RKO (cell line): ENCODE measurements at regions not wholly inside any gene's neighbourhood (a gene's known extent, or its start where the extent isn't known, plus 50 kb on each side); places are given as distances from the start of the nearest gene placed in this dataset.
A peak's percentile ranks its signal among the peaks of the same experiment; 100 is the strongest.
"Not testable (repeated sequence)": the region's sequence is repeated elsewhere in the genome, so short reads cannot be mapped to it uniquely, and the experiment has no call there.

Source experiments
- DNase-seq: peaks from one replicate; pipeline ENCODE4 v3.0.0-alpha.2; 2016; ENCODE audit warnings: low spot score

DNA sequence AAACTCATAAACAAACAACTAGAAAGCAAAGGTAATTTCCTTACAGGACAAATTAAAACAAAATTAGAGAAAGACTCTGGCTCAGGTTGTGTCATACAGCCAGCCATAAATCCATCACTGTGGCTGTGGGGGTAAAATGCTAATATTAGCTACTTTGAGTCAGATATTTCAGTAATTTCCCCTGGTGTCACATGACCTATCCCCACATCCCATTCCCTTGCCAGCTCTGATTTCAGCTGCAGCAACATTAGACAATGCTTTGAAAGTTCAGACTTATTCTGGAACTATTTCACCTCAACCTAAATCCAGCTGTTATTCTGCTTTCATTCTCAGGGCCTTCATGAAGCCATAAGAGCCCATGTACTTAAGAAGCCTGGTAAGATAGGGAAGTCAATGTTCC, 55.3 kb downstream of the RPL10L start:
- DNase-seq = no peak

DNA sequence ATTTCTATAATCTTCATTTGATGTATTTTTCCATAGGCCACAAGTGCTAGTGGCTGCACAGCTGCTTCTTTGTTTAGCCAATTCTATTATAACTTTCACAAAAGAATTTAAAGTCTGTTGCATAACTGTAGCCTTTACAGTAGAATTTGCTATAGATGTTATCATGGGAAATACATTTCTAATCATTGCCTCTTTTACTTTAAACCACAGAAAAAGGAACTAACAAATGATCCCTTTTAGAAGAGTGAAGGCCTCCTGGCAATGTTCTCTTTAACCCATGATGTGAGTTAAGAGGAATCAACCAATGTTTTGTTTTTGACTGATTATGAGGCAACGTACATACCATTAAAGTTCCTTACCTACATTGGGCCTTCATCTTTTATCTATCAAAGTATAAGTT, 68.8 kb downstream of the RPL10L start:
- DNase-seq = no peak

DNA sequence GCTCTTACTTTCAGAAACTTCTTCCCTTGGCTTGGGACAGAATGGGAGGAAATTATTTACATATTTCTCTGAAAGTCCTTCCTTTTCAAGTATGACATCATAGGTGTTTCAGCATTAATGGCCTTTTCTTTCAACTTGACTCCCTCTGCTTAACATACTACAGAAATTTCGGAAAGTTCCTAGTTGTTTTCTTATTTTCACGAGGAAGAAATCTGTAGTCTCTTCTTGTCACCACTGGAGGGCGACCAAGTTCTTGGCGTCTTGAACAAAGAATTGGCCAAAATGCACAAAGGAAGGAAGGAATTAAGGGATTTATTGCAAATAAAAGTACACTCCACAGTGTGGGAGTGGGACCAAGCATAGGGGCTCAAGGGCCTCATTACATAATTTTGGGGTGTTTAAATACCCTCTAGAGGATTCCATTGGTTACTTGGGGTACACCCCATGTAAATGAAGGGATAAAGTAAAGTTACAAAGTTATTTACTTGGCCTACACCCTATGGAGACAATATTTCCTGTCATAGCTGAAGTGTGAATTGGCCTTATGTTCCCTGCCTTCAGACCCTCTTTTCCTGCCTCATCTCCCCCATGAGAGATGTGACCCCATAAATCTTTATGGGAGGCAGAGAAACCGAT, 70.4 kb downstream of the RPL10L start:
- peak; percentile 73 for DNase-seq

DNA sequence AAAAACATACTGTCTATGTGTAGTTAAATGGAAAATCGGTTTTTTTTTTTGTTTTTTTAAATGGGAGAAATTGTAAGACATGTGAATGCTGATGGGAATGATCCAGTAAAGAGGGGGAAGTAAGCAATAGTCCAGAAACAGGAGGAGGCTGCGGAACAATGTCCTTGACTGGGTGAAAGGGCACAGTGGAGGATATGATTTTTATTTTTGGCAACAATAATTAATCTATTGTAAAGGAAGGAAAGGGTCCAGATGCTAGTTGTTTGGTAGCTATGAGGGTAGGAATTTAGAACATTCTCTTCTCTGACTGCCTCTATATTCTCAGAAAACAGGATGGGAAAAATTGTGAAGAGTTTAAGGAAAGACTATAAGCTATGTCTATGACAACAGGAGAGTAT, 76.6 kb downstream of the RPL10L start:
- no peak for DNase-seq

DNA sequence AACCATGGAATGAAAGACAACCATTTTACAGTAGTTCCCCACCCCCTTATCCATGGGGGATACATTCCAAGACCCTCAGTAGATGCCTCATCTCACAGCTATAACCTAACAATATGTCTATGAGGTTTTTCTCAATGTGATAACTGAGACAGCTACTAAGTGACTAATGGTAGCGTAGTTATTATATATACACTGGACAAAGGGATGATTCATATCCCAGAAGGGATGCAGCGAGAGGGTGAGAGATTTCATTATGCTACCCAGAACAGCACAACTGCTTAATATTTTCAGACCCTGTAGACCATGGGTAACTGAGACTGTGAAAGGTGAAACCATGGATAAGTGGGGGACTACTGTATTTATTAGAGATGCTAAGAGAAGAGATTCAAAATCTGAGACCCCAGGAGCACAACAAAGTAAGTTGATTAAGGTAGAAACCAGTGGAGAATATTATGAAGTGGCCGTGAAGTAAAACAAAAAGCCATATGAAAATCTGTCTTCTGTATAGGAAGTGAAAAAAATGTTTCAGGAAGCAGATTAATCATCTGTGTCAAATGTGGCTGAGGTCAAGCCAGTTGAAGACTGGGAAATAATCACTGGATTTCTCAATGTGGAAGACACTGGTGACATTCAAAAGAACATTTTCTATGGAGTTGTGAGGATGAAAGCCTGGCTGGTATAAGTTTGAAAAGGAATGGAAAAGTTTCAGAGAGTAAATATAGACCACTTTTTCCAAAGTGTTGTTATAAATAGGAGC, 77.2 kb downstream of the RPL10L start:
- DNase-seq = peak; percentile 30

DNA sequence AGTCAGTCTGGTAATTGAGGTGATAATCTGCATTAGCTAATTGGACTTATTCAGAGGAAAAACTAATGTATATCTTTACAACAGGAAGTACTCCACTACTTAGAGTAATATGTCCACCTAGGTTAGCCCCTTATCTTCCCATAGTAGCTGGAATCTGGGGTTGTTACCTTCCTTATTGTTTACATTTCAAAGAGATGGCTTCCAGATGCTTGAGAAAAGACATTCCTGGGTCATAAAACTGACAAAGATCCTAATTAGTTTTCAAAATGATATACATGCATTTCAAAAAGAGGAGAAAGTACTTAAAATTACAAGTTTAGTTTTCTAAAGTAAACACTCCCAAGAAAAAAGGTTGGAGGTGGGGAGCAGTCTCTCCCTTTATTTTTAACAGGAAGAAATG, 78.1 kb downstream of the RPL10L start:
- no peak for DNase-seq

DNA sequence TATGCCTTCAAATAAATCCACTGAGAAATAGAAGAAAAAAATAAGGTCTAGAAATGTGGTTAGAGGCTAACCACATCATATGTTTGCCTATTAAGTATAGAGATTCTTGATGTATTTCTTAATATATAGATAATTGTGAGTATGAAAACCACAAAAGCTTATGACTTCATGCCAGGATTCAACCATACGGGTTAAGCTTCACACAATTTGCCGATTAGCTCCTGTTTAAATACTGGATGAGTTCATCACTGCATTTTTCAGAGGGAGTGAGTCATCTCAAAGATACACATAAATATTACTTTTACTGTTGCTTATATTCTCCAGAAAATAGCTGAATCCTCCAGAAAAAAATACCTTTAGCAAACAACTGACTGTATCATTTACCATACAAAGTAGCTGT, 79.6 kb downstream of the RPL10L start:
- DNase-seq = peak; percentile 39

DNA sequence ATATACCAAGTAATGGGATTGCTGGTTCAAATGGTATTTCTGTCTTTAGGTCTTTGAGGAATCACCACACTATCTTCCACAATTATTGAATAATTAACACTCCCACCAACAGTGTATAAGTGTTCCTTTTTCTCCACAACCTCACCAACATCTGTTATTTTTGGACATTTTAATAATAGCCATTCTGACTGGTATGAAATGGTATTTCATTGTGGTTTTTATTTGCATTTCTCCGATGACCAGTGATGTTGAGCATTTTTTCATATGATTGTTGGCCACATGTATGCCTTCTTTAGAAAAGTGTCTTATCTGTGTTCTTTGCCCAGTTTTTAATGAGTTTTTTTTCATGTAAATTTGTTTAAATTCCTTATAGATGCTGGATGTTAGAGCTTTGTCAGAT, 83.4 kb downstream of the RPL10L start:
- DNase-seq = not testable (repeated sequence)

DNA sequence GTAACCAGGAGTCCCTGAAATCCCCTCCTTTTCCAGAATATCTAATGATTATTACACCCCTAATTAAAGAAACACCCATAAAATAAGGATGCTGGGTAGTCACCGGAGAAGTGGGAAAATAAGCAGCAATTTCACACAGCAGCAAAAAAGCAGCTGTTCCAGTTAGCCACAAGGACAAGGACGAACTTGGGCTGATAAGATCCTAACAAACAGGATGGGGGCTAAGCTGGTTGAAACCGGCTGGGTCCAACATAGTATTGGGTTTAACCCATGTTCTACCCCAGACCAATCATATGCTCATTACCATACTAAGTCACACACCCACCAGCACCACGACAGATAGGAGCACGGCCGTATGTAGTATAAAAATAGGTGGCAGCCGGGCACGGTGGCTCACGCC, 100.7 kb downstream of the RPL10L start:
- DNase-seq = no peak

DNA sequence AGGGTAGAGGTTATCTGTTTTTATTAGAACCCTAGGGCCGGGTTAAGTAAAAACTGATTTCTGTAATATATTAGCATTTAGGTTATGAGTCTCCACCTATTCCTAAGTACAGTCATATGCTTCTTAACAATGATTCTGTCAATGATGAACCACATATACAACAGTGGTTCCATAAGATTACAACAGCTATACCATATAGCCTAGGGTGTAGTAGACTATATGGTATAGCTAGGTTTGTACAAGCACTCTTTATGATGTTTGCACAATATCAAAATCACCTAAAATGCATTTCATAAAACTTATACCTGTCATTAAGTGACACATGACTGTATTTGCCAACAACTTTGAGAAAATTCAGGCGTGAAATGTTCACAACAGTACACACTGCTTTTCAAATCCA, 110.6 kb downstream of the RPL10L start:
- DNase-seq = no peak

DNA sequence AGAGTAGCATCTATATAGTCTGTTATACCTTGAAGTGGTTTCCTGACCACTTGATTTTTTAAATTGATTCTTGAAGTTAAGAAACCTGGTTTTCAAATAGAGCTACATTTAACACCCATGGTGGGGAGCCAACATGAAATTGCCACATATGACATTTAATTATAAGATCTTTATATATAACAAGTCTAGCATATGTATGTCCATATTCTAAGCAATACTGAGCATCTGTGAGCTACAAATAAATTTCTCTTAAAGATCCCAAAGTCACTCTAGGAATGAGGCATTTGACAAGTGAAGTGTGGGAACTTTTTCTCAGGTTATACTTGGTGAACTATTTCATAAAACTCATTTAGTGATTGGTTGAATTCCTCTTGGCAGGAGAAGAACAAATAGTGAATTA, 132.5 kb downstream of the RPL10L start:
- no peak for DNase-seq

DNA sequence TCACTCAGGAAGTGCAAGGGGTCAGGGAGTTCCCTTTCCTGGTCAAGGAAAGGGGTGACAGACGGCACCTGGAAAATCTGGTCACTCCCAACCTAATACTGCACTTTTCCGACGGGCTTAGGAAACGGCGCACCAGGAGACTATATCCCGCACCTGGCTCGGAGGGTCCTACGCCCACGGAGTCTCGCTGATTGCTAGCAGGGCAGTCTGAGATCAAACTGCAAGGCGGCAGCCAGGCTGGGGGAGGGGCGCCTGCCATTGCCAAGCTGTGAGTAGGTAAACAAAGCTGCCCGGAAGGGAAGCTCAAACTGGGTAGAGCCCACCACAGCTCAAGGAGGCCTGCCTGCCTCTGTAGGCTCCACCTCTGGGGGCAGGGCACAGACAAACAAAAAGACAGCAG, 142.8 kb downstream of the RPL10L start:
- not testable (repeated sequence) for DNase-seq

DNA sequence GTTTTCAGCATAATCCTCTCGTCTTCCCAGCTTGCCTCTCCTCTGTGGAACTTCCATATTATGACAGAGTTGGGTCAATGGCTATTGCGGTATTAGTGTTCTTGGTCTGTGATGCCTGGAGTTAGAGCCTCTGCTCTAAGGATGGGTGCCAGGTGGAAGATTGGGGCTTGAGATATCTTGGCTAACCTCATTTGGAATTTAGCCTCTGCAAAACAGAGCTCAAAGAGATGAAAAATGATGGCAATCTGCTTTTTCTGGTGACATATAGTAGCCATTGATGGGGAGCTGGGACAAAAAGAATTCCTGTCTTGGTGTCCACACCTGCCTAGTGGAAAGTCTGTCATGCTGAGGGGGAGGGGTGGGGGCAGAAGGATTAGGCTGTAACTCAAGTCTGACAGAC, 152.1 kb downstream of the RPL10L start:
- no peak for DNase-seq

DNA sequence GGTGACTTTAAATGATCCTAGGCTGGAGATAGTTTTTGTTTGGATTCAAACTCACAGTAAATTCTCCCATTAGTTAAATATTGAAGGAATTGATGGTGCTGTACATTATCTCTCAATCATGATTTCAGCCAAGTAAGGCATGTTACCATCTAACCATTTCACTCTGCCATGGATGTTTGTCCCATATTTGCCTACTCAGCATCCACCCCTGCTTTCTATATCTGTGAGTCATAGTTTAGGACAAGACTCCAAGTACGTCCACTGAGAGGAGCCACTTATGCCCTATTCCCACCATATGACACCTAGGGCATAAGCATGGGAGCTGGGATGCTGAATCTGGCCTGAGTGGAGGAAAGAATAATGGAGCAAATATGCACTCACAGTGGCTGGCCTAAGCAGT, 155.2 kb downstream of the RPL10L start:
- no peak for DNase-seq

DNA sequence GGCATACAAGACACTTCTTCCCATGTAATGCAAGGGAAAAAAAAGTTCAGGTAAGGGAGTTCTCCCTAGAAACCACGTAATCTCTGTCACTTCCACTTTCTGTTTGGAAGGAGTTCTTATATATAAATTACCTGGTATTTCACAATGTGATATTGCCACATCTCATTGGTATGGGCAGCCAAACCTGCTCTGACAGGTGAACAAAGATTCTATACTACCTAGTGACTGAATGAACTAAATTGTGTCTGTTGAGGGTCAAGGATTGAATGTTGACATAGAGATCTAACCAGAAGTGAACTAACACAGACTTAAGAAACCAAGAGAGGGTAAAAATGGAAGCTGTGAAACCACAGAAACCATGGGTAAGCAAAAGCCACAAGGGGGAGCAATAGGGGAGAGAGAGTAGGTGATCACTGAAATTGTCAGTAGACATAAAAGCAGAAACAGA, 161.3 kb downstream of the RPL10L start:
- DNase-seq = peak; percentile 46

DNA sequence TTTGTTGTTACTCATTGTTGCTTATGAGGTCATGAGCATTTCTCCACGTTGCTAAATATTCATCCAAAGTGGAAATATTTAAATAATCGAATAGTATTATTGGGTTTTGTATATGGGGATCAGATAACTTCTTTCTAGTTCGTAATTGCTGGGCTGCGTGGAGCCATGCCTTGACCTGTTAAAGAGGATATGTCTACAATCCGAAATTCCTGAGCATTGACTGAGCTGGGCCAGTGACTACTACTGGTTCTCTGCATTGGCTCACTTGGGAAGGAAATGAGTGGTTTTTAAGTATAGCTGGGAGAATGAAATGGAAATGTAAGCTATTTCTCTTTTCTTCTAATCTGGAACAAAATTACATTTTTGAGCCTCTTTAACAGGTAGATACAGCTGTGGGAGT, 163.2 kb downstream of the RPL10L start:
- DNase-seq = no peak

DNA sequence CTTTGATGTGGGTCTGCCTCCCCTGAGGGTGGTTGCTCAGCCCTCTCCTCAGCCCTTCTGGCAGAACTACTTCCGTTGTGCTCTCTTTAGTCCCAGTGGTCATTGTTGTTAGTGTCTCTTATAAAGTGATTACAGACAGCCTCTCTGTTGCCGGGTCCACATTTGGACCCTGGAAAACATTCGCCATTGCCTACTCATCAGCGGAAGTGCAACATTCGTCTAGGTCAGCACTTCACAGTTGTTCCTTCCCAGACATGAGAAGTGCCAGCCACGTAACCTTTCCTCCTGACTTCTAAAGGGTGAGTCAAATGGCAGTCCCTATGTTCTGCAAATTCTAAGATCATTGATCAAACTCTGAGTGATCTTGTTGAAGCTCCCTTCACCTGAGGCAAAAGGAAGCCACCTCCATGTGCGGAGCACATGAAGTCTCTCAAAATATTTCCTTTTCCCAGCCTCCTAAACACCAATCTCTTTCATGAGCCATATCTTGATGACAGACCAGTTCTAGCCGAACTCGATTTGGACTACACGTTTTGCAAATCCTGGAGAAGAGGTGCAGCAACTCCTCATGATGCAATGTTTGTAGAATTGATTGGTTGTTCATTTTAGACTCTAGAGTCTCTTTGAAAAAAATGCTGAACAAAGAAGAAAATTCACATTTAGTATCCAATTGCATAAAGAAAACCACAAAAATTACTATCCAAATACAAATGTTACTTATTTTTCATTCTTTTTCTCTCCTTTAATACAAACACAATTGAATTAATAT, 163.8 kb downstream of the RPL10L start:
- DNase-seq = no peak

DNA sequence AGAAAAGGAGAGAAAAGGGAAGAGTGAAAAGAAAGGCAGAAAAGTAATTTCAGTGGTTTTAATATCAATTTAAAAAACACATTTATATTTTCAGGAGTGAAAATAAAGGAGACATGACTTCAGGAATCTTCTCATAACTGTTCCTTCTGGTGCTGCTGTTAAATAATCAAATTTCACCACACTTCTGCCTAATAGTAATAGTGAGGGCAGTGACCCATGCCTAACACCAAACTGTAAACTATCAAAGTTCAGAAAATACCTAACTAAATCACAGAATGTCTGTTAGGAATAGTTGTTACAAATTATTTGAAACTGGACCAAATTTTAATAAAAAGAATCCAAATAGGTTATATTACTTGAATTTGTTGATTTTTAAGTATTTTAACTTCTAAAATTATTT, 169.4 kb downstream of the RPL10L start:
- DNase-seq = no peak

DNA sequence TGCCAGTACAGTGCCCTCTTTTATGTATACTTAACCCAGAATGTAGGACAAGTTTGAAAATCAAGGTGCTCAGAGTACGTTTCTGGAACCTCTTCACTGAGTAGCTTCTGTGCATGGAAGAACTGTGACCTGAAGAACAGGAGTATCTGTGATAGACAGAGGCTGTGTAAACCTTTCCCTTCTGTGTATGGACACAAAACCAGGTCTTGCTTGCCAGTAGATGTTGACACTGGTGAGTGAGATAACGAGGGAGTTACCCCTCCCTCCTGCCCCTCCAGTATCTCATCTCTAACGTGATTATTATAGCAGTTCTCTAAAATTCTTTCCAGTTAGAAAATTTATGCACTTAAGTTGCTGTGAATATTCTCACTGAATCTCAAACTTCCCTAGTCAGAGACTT, 170.8 kb downstream of the RPL10L start:
- DNase-seq = no peak

DNA sequence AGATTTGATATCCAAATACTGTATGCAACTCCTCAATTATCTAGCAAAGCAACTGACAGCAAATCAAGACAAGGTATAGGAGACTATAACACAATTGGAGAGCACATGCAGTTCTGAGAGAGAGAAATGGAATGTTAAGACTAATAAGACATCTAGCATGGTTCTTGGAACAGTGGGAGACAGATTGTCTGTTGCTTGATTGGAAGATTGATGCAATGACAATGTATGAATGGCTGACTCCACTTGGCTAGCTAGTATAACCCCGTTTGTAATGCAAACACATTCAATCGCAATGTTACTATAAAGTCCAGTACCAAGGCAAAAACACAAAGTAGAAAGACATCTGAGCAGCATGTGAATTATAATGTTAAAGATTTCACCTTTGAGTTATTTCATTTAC, 179.3 kb downstream of the RPL10L start:
- DNase-seq = no peak

DNA sequence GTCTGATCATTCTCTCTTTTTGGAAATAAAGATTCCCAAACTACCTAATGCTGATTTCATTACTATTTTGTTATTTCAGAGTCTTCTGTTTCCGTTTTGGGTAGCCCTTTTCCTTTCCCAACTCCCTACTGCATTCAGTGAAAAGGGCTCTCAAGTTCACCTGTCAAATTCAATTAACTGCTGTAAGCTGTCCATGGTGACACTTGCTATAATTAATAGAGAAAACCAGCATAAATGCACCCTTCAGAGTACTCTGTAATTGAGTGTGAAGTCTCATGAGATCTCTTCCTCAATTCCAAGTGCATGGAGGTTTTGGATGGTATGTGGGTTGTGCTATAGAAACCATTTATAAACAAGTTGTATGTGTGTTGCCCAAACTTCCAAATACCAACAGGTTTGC, 187.2 kb downstream of the RPL10L start:
- no peak for DNase-seq

DNA sequence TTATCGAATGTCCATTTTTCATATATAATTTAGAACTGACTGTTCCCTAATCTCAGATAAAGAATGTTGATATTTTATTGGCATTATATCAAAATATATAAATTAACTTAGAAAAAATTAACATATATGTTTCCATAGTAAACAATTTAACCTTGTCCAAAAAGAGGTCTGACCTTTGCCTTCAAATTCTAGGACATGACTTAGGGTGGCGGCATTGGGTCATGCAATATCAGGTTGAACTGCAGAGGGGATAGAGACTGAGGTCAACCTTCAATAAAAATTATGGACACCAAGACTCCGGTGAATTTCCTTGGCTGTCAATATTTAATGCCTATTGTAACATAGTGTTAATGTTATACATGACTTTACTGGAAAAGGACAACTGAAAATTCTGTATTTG, 199.8 kb downstream of the RPL10L start:
- no peak for DNase-seq

DNA sequence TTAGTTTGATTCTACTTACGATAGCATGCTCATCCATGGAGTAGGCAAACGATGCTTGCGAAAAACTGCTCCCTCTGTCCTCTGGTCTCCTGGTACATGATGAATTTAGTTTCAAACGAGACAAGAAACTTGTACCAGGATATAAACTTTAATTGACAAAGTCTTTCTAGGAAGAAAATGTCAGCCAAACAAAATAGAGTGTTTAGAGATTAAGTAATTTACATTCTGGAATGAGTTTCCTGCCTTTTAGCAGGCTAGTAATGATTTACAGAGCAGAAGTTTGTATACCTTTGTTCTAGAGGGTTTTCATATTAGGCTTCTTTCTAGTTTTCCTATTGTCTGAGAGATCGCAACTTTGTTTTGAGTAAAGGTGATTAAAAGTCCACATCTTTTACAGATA, 206.9 kb downstream of the RPL10L start:
- DNase-seq = no peak
